Fibroblast of lung (primary cell): ENCODE measurements at regions not wholly inside any gene's neighbourhood (a gene's known extent, or its start where the extent isn't known, plus 50 kb on each side); places are given as distances from the start of the nearest gene placed in this dataset.

Experiments
- EZH2 ChIP-seq: IDR thresholded peaks from 2 replicates; pipeline ENCODE4 v1.5.1; 2012; ENCODE audit warnings: low read length, control low read depth, mild to moderate bottlenecking; ENCODE audit errors: missing control alignments
- TF ChIP-seq, protein P1 (sequence below), 2 donors: IDR thresholded peaks in 1 of 2; conservative IDR thresholded peaks in 1 of 2; 1 replicate in 1 of 2; 2 replicates in 1 of 2; pipeline ENCODE4 v1.5.1; 2011 to 2012; ENCODE audit warnings: low read length in 2 of 2, control low read depth in 1 of 2, inconsistent platforms in 1 of 2, low read depth in 1 of 2, mild to moderate bottlenecking in 1 of 2

DNA sequence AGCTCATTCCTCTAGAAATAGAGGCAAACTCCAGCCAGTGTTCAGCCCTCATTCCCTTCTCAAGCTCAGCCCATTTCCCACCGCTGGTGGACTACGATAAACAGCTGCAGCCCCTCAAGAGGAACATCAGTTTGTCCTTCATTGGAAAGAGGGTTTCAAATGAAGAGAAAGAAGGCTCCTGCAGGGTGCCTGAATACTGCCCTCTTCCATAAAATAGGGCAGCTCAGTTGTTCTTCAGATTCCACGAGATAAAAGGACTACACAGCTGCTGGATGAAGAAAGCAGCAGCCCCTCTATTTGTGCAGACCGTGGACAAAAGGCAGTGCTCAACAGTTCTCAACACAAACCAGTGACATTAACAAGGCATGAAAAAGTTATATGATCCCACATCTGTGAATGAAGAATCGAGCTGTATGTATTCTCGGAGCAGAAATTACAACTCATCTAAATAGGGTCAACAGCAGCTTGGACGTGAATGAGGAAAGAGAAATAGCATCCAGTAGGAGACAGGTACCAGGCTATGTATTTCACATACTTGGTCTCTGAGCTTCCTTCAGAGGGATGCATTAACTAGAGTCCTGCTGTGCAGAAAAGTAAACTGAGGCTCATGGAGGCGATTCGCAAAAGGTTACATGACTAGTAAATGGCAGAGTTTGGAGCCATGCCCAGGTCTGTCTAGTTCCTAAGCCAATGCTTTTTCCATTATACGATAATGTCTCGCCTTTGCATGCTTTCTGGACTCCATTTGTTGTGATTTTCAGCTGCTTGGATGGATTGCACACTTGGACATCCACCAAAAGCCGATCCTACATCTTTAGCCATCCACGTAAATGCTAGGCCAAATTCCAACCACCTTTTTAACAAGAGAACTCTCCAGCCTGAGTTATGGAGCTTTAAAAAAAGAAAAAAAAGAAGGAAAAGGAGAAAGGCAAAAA is 301.2 kb upstream of the PPARGC1A start:
- TF ChIP-seq, protein P1, sequence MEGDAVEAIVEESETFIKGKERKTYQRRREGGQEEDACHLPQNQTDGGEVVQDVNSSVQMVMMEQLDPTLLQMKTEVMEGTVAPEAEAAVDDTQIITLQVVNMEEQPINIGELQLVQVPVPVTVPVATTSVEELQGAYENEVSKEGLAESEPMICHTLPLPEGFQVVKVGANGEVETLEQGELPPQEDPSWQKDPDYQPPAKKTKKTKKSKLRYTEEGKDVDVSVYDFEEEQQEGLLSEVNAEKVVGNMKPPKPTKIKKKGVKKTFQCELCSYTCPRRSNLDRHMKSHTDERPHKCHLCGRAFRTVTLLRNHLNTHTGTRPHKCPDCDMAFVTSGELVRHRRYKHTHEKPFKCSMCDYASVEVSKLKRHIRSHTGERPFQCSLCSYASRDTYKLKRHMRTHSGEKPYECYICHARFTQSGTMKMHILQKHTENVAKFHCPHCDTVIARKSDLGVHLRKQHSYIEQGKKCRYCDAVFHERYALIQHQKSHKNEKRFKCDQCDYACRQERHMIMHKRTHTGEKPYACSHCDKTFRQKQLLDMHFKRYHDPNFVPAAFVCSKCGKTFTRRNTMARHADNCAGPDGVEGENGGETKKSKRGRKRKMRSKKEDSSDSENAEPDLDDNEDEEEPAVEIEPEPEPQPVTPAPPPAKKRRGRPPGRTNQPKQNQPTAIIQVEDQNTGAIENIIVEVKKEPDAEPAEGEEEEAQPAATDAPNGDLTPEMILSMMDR (conservative IDR thresholded peaks at IDR 0.05 in 1 of 2, IDR thresholded peaks at IDR 0.05 in 1 of 2; ENCODE audit: low read depth in 1 of 2, low read length in 2 of 2), result no peak
- TF ChIP-seq EZH2, result no peak
